Hepatocyte (in vitro differentiated cells): ENCODE measurements at regions not wholly inside any gene's neighbourhood (a gene's known extent, or its start where the extent isn't known, plus 50 kb on each side); places are given as distances from the start of the nearest gene placed in this dataset.

ENCODE experiments used
- DNase-seq: peaks from one replicate; pipeline ENCODE4 v3.0.0-alpha.2; 2016; ENCODE audit warnings: low spot score
- H2AFZ ChIP-seq: fragments of 200-600 bp; sonication (generic); 2 replicates; pipeline ENCODE4 v1.6.0; 2016; ENCODE audit warnings: antibody characterized with exemption, mild to moderate bottlenecking
- H3K27ac ChIP-seq: fragments of 200-600 bp; sonication (generic); 2 replicates; pipeline ENCODE4 v1.5.1; 2016; ENCODE audit warnings: mild to moderate bottlenecking
- H3K27me3 ChIP-seq: fragments of 200-600 bp; sonication (generic); 2 replicates; pipeline ENCODE4 v1.6.1; 2016
- H3K36me3 ChIP-seq: fragments of 200-600 bp; sonication (generic); replicated peaks from 2 replicates; pipeline ENCODE4 v1.5.1; 2016; ENCODE audit warnings: low read depth; ENCODE audit not compliant: insufficient read depth
- H3K4me1 ChIP-seq: fragments of 200-600 bp; sonication (generic); 2 replicates; pipeline ENCODE4 v1.5.1; 2016; ENCODE audit warnings: mild to moderate bottlenecking, moderate library complexity; ENCODE audit not compliant: insufficient read depth
- H3K4me2 ChIP-seq: fragments of 200-600 bp; sonication (generic); 2 replicates; pipeline ENCODE4 v1.6.0; 2016
- H3K4me3 ChIP-seq: fragments of 200-600 bp; sonication (generic); 2 replicates; pipeline ENCODE4 v1.5.1; 2016; ENCODE audit warnings: mild to moderate bottlenecking
- H3K79me2 ChIP-seq: fragments of 200-600 bp; sonication (generic); 2 replicates; pipeline ENCODE4 v1.6.0; 2017; ENCODE audit warnings: mild to moderate bottlenecking
- H3K9me2 ChIP-seq: fragments of 200-600 bp; sonication (generic); replicated peaks from 2 replicates; pipeline ENCODE4 v1.6.0; 2017; ENCODE audit warnings: mild to moderate bottlenecking; ENCODE audit not compliant: insufficient read depth
- H3K9me3 ChIP-seq: fragments of 200-600 bp; sonication (generic); 2 replicates; pipeline ENCODE4 v1.5.1; 2016; ENCODE audit warnings: low read depth, mild to moderate bottlenecking
- H4K20me1 ChIP-seq: fragments of 200-600 bp; sonication (generic); 2 replicates; pipeline ENCODE4 v1.6.0; 2016; ENCODE audit warnings: mild to moderate bottlenecking; ENCODE audit not compliant: insufficient read depth, poor library complexity, severe bottlenecking
- CTCF ChIP-seq: fragments of 200-600 bp; sonication (generic); IDR thresholded peaks from 2 replicates; pipeline ENCODE4 v1.5.1; 2016; ENCODE audit warnings: antibody characterized with exemption, mild to moderate bottlenecking; ENCODE audit not compliant: poor library complexity
- EZH2 ChIP-seq: fragments of 200-600 bp; sonication (generic); IDR thresholded peaks from 2 replicates; pipeline ENCODE4 v1.6.1; 2016; ENCODE audit warnings: antibody characterized with exemption, mild to moderate bottlenecking, borderline replicate concordance
- EZH2phosphoT487 ChIP-seq: fragments of 200-600 bp; sonication (generic); IDR thresholded peaks from one replicate; pipeline ENCODE4 v1.6.1; 2018; ENCODE audit warnings: antibody characterized with exemption, mild to moderate bottlenecking, low read depth, moderate library complexity; ENCODE audit not compliant: unreplicated experiment, severe bottlenecking
- WGBS: methylation state at CpG from one replicate; pipeline ENCODE4 v1.1.6; 2016; ENCODE audit warnings: low lambda C conversion rate; ENCODE audit errors: missing lambda C conversion rate; 5-methylcytosine and 5-hydroxymethylcytosine counted together

DNA sequence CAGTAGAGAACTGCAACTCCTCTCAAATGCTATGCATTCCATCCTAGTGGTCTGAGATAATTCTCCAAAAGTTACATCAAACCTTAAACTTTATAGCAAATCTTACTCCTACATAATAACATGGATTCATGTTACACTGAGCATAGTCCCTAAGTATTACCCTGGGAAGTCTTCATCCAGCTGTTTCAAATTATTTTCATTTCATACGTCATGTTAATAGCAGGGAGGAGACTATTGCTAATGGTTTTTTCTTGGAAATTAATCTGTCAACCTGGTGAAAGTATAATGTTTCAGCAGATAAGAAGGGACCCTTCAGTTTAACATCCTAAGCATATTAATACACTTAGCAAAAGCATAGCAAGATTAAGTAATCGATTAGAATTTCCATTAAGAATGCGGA is 318.1 kb downstream of the USP25 start:
- Histone ChIP-seq H3K27me3 (no peaks in the 10 kb centered on the region), H3K9me2 (no peaks in the 10 kb centered on the region), H4K20me1 (no peaks in the 10 kb centered on the region), H2AFZ (no peak overlapping the region), H3K27ac (peak overlapping the region; percentile 42), H3K9me3 (no peaks in the 10 kb centered on the region), H3K36me3 (no peaks in the 10 kb centered on the region), H3K4me3 (no peak overlapping the region), H3K79me2 (no peaks in the 10 kb centered on the region), H3K4me1 (no peaks in the 10 kb centered on the region), H3K4me2 (no peak overlapping the region)
- TF ChIP-seq EZH2phosphoT487 (no peak), EZH2 (no peak), CTCF (no peak)
- no peak for DNase-seq
- WGBS = 59% methylated on average over 3 of the region's 3 CpGs

DNA sequence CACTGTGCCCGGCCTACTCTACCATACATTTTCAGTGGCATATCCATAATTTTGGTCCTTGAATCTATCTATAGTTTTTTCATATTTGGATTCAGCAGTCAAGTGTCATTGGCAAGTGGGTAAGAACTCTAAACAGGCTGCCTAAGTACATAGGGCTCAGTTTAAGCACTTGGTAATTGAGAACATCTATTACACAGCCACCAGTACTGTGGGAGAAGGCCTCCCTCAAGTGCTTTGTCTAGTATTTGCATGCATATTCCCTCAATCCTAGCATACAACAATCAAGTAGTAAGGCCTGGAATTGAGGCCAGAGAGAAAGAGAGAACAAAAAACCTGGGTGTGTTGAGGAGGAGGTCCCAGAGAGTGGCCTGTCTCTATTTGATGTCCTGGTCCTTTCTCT is 325.2 kb downstream of the USP25 start:
- Histone ChIP-seq H3K4me2 (no peak overlapping the region), H2AFZ (no peak overlapping the region), H4K20me1 (no peaks in the 10 kb centered on the region), H3K36me3 (no peaks in the 10 kb centered on the region), H3K27me3 (no peaks in the 10 kb centered on the region), H3K9me3 (no peaks in the 10 kb centered on the region), H3K27ac (no peak overlapping the region), H3K4me1 (no peaks in the 10 kb centered on the region), H3K79me2 (no peaks in the 10 kb centered on the region), H3K9me2 (no peaks in the 10 kb centered on the region), H3K4me3 (no peak overlapping the region)
- no peak for TF ChIP-seq CTCF
- no peak for TF ChIP-seq EZH2phosphoT487
- TF ChIP-seq EZH2 = no peak
- no peak for DNase-seq
- WGBS = 91% methylated on average over 1 of the region's 1 CpG

GRCh38 chr21:16058896-16059295 is 329.1 kb downstream of the USP25 start:
- H3K4me3 ChIP-seq = no peak overlapping the region
- no peak overlapping the region for H3K4me2 ChIP-seq
- no peak for TF ChIP-seq EZH2
- TF ChIP-seq CTCF = no peak
- TF ChIP-seq EZH2phosphoT487 = no peak
- H3K9me2 ChIP-seq = no peaks in the 10 kb centered on the region
- H3K36me3 ChIP-seq = no peaks in the 10 kb centered on the region
- no peak overlapping the region for H2AFZ ChIP-seq
- no peak overlapping the region for H3K27ac ChIP-seq
- H3K9me3 ChIP-seq = no peaks in the 10 kb centered on the region
- DNase-seq = no peak
- no peaks in the 10 kb centered on the region for H3K27me3 ChIP-seq
- H3K79me2 ChIP-seq = no peaks in the 10 kb centered on the region
- no peaks in the 10 kb centered on the region for H3K4me1 ChIP-seq
- H4K20me1 ChIP-seq = no peaks in the 10 kb centered on the region

DNA sequence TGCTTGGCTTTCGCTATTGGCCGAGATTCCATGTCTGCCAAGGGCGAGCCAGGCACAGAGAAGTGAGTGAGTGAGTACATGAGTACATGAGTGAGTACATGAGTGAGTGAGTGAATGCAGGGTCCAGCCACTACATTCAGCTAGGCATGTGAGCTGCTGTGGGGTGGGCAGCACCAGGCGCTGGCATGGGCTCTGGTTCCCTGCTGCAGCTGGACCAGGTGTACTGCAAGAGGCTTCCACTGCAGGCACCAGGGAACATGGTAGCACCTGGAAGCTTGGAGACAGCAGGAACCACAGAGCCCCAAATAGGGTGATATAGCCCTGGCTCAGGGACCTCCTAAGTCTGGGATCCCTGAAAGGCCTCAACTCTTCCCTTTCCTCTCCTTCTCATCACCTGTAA is 330.2 kb downstream of the USP25 start:
- no peaks in the 10 kb centered on the region for H4K20me1 ChIP-seq
- DNase-seq = no peak
- H3K4me3 ChIP-seq = no peak overlapping the region
- whole genome bisulfite sequencing = 99% methylated on average over 4 of the region's 4 CpGs
- H3K27ac ChIP-seq = no peak overlapping the region
- H3K4me2 ChIP-seq = no peak overlapping the region
- H3K4me1 ChIP-seq = no peaks in the 10 kb centered on the region
- no peaks in the 10 kb centered on the region for H3K79me2 ChIP-seq
- no peaks in the 10 kb centered on the region for H3K9me3 ChIP-seq
- no peaks in the 10 kb centered on the region for H3K36me3 ChIP-seq
- TF ChIP-seq CTCF (no peak), EZH2 (no peak), EZH2phosphoT487 (no peak)
- no peaks in the 10 kb centered on the region for H3K9me2 ChIP-seq
- H2AFZ ChIP-seq = no peak overlapping the region
- no peaks in the 10 kb centered on the region for H3K27me3 ChIP-seq
